H9 (cell line): ENCODE measurements at regions not wholly inside any gene's neighbourhood (a gene's known extent, or its start where the extent isn't known, plus 50 kb on each side); places are given as distances from the start of the nearest gene placed in this dataset.

Source experiments
- DNase-seq: peaks from one replicate; pipeline ENCODE4 v3.0.0-alpha.2; 2017
- H2AFZ ChIP-seq: one replicate; pipeline ENCODE4 v1.6.1; 2013; ENCODE audit warnings: mild to moderate bottlenecking, low read length, control low read depth, moderate library complexity
- H2AK5ac ChIP-seq: 2 replicates; pipeline ENCODE4 v1.6.1; 2013; ENCODE audit warnings: low read length, control low read depth, mixed read lengths; ENCODE audit not compliant: insufficient read length
- H2BK120ac ChIP-seq: one replicate; pipeline ENCODE4 v1.6.1; 2013; ENCODE audit warnings: low read depth, mild to moderate bottlenecking, low read length, control low read depth, inconsistent platforms; ENCODE audit not compliant: poor library complexity, severe bottlenecking
- H2BK12ac ChIP-seq: 2 replicates; pipeline ENCODE4 v1.6.1; 2013; ENCODE audit warnings: low read length, control low read depth, mixed read lengths, low read depth; ENCODE audit not compliant: insufficient read length
- H2BK15ac ChIP-seq: 2 replicates; pipeline ENCODE4 v1.6.1; 2013; ENCODE audit warnings: low read depth, low read length, control low read depth
- H2BK20ac ChIP-seq: one replicate; pipeline ENCODE4 v1.6.1; 2013; ENCODE audit warnings: low read depth, mild to moderate bottlenecking, low read length, control low read depth, inconsistent platforms; ENCODE audit not compliant: poor library complexity, severe bottlenecking
- H2BK5ac ChIP-seq: 2 replicates; pipeline ENCODE4 v1.6.1; 2013; ENCODE audit warnings: low read length, control low read depth, mixed read lengths; ENCODE audit not compliant: insufficient read length
- H3K14ac ChIP-seq: 2 replicates; pipeline ENCODE4 v1.6.1; 2013; ENCODE audit warnings: low read length, control low read depth; ENCODE audit not compliant: insufficient read depth
- H3K18ac ChIP-seq: 2 replicates; pipeline ENCODE4 v1.6.1; 2013; ENCODE audit warnings: low read depth, mild to moderate bottlenecking, mixed read lengths, low read length, control low read depth; ENCODE audit not compliant: insufficient read length
- H3K23ac ChIP-seq: 2 replicates; pipeline ENCODE4 v1.6.1; 2013; ENCODE audit warnings: low read length, control low read depth, mixed read lengths, low read depth; ENCODE audit not compliant: insufficient read length
- H3K23me2 ChIP-seq: 2 replicates; pipeline ENCODE4 v1.6.1; 2013; ENCODE audit warnings: low read depth, mild to moderate bottlenecking, mixed read lengths, low read length, control low read depth; ENCODE audit not compliant: insufficient read length, poor library complexity, severe bottlenecking
- H3K27ac ChIP-seq: 2 replicates; pipeline ENCODE4 v1.5.1; 2013; ENCODE audit warnings: low read length, control low read depth, mixed read lengths, low read depth; ENCODE audit not compliant: insufficient read length
- H3K27me3 ChIP-seq: 2 replicates; pipeline ENCODE4 v1.6.1; 2013; ENCODE audit warnings: low read length, control low read depth, inconsistent platforms; ENCODE audit not compliant: insufficient read depth
- H3K4ac ChIP-seq: 2 replicates; pipeline ENCODE4 v1.6.1; 2013; ENCODE audit warnings: low read depth, mild to moderate bottlenecking, control low read depth, inconsistent platforms, low read length, moderate library complexity
- H3K4me1 ChIP-seq: 2 replicates; pipeline ENCODE4 v1.6.1; 2013; ENCODE audit warnings: low read length, control low read depth, inconsistent platforms; ENCODE audit not compliant: insufficient read depth
- H3K4me2 ChIP-seq: 2 replicates; pipeline ENCODE4 v1.6.1; 2013; ENCODE audit warnings: low read length, control low read depth, mixed read lengths; ENCODE audit not compliant: insufficient read length, insufficient read depth
- H3K56ac ChIP-seq: 2 replicates; pipeline ENCODE4 v1.6.1; 2013; ENCODE audit warnings: low read depth, mild to moderate bottlenecking, mixed read lengths, low read length, control low read depth; ENCODE audit not compliant: insufficient read length
- H3K79me1 ChIP-seq: 2 replicates; pipeline ENCODE4 v1.6.1; 2013; ENCODE audit warnings: low read depth, mild to moderate bottlenecking, moderate library complexity, low read length, control low read depth, inconsistent platforms; ENCODE audit not compliant: insufficient read depth, poor library complexity, severe bottlenecking
- H3K79me2 ChIP-seq: 2 replicates; pipeline ENCODE4 v1.6.1; 2013; ENCODE audit warnings: low read length, control low read depth, inconsistent platforms; ENCODE audit not compliant: insufficient read depth
- H3K9ac ChIP-seq: 2 replicates; pipeline ENCODE4 v1.6.1; 2013; ENCODE audit warnings: low read length, control low read depth, mixed read lengths; ENCODE audit not compliant: insufficient read length; ENCODE audit errors: extremely low read depth
- H3K9me3 ChIP-seq: one replicate; pipeline ENCODE4 v1.6.1; 2013; ENCODE audit warnings: low read depth, low read length, inconsistent platforms; ENCODE audit not compliant: control insufficient read depth
- H3T11ph ChIP-seq: one replicate; pipeline ENCODE4 v1.6.1; 2013; ENCODE audit warnings: mild to moderate bottlenecking, low read length, control low read depth, inconsistent platforms
- H4K20me1 ChIP-seq: one replicate; pipeline ENCODE4 v1.6.1; 2013; ENCODE audit not compliant: control insufficient read depth, insufficient read length, insufficient read depth
- H4K5ac ChIP-seq: 2 replicates; pipeline ENCODE4 v1.6.1; 2013; ENCODE audit warnings: low read depth, mild to moderate bottlenecking, mixed read lengths, low read length, control low read depth; ENCODE audit not compliant: insufficient read length
- H4K8ac ChIP-seq: replicated peaks from 2 replicates; pipeline ENCODE4 v1.6.1; 2013; ENCODE audit warnings: low read length, control low read depth, mixed read lengths, low read depth; ENCODE audit not compliant: insufficient read length
- H4K91ac ChIP-seq: 2 replicates; pipeline ENCODE4 v1.6.1; 2013; ENCODE audit warnings: low read depth, mild to moderate bottlenecking, moderate library complexity, mixed read lengths, low read length, control low read depth; ENCODE audit not compliant: insufficient read length
- H3K27ac Mint-ChIP-seq, 3 experiments: 2 replicates in 2 of 3; 3 replicates in 1 of 3; pipeline ENCODE4 v1.8.0; 2020 to 2021; ENCODE audit warnings: mixed read lengths in 3 of 3, mild to moderate bottlenecking in 1 of 3, moderate library complexity in 1 of 3
- H3K27me3 Mint-ChIP-seq: 2 replicates; pipeline ENCODE4 v1.8.0; 2021; ENCODE audit warnings: low read depth, mild to moderate bottlenecking, moderate library complexity, mixed read lengths
- H3K36me3 Mint-ChIP-seq, 3 experiments: 2 replicates in 2 of 3; 3 replicates in 1 of 3; pipeline ENCODE4 v1.8.0; 2020 to 2021; ENCODE audit warnings: low read depth in 3 of 3, mixed read lengths in 3 of 3; ENCODE audit not compliant: insufficient read depth in 1 of 3
- H3K4me1 Mint-ChIP-seq, 2 experiments: 2 replicates each; pipeline ENCODE4 v1.8.0; 2020; ENCODE audit warnings: mixed read lengths in 2 of 2
- H3K4me3 Mint-ChIP-seq, 2 experiments: 2 replicates in 1 of 2; 3 replicates in 1 of 2; pipeline ENCODE4 v1.8.0; 2020 to 2021; ENCODE audit warnings: mild to moderate bottlenecking in 2 of 2, mixed read lengths in 2 of 2, moderate library complexity in 1 of 2
- H3K9me3 Mint-ChIP-seq, 2 experiments: 2 replicates in 1 of 2; 3 replicates in 1 of 2; pipeline ENCODE4 v1.8.0; 2020; ENCODE audit warnings: mild to moderate bottlenecking in 2 of 2, mixed read lengths in 2 of 2, moderate library complexity in 1 of 2
- WGBS: extraction: QIAGEN DNeasy Blood & Tissue Kit; methylation state at CpG from one replicate; pipeline ENCODE4 v1.1.7; 2013; ENCODE audit warnings: missing lambda C conversion rate, low lambda C conversion rate, mixed read lengths; ENCODE audit not compliant: insufficient read length; ENCODE audit errors: extremely low coverage; 5-methylcytosine and 5-hydroxymethylcytosine counted together
- TF ChIP-seq, protein P1 (sequence below): fragments of 200-600 bp; sonication (generic); conservative IDR thresholded peaks from 3 replicates; pipeline ENCODE4 v1.8.0; 2021; ENCODE audit warnings: antibody characterized with exemption, mild to moderate bottlenecking

DNA sequence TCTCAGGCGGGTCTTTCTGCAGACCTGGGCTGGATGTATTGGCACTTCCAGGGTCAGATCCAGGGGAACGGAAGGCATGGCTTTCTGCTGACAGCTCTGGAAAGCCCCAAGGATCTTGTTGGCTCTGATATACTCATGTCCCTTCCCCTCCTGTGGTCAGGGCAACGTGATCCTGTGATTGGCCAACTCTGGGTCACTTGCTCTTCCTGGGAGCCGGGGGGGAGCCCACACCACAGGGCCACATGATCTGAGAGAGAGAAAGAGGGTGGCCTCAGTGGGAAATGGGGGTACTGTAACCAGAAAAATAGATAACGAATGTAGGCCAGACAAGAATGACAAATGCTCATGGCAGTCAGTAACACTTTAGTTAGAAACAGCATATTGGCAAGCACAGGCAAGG, 223.0 kb downstream of the NFATC2 start:
- H2BK5ac ChIP-seq = no peak overlapping the region
- peaks cover 3% of the 10 kb centered on the region for H3K27me3 Mint-ChIP-seq
- no peak overlapping the region for H3K4ac ChIP-seq
- no peak overlapping the region for H3K9ac ChIP-seq
- no peak overlapping the region for H4K91ac ChIP-seq
- no peak overlapping the region for H3K27ac ChIP-seq
- peaks cover 4 to 5% of the 10 kb centered on the region in 2 experiments; a peak in 4 of 5 replicates for H3K9me3 Mint-ChIP-seq
- no peak overlapping the region for H4K8ac ChIP-seq
- no peaks in the 10 kb centered on the region for H4K20me1 ChIP-seq
- TF ChIP-seq, protein P1, sequence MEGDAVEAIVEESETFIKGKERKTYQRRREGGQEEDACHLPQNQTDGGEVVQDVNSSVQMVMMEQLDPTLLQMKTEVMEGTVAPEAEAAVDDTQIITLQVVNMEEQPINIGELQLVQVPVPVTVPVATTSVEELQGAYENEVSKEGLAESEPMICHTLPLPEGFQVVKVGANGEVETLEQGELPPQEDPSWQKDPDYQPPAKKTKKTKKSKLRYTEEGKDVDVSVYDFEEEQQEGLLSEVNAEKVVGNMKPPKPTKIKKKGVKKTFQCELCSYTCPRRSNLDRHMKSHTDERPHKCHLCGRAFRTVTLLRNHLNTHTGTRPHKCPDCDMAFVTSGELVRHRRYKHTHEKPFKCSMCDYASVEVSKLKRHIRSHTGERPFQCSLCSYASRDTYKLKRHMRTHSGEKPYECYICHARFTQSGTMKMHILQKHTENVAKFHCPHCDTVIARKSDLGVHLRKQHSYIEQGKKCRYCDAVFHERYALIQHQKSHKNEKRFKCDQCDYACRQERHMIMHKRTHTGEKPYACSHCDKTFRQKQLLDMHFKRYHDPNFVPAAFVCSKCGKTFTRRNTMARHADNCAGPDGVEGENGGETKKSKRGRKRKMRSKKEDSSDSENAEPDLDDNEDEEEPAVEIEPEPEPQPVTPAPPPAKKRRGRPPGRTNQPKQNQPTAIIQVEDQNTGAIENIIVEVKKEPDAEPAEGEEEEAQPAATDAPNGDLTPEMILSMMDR = no peak
- H2BK120ac ChIP-seq = no peak overlapping the region
- H3K27me3 ChIP-seq = no peaks in the 10 kb centered on the region
- H3K4me1 Mint-ChIP-seq = peaks cover 35 to 38% of the 10 kb centered on the region in 2 experiments
- no peak overlapping the region for H3K56ac ChIP-seq
- no peak overlapping the region for H3K23ac ChIP-seq
- no peak overlapping the region for H3K27ac Mint-ChIP-seq
- H2AK5ac ChIP-seq = no peak overlapping the region
- H3K79me2 ChIP-seq = no peaks in the 10 kb centered on the region
- no CpG with 5 or more reads among the region's 5 CpGs for WGBS
- H3K18ac ChIP-seq = no peak overlapping the region
- H2AFZ ChIP-seq = no peak overlapping the region
- no peaks in the 10 kb centered on the region for H3K23me2 ChIP-seq
- H2BK12ac ChIP-seq = no peak overlapping the region
- no peaks in the 10 kb centered on the region for H3K9me3 ChIP-seq
- no peak overlapping the region for H3K14ac ChIP-seq
- DNase-seq = no peak
- peaks cover 1% of the 10 kb centered on the region; the same call in 1 of the 2 replicates for H3K4me1 ChIP-seq
- H2BK15ac ChIP-seq = no peak overlapping the region
- peak overlapping the region in 1 of 2 experiments; percentile 1; a peak in 1 of 5 replicates for H3K4me3 Mint-ChIP-seq
- H3K79me1 ChIP-seq = no peaks in the 10 kb centered on the region
- peaks cover 3 to 4% (median 4%) of the 10 kb centered on the region in 3 experiments; a peak in 3 of 7 replicates for H3K36me3 Mint-ChIP-seq
- H3K4me2 ChIP-seq = no peak overlapping the region
- H3T11ph ChIP-seq = no peak overlapping the region
- H4K5ac ChIP-seq = no peak overlapping the region
- H2BK20ac ChIP-seq = no peak overlapping the region
